NCI-H748 (cell line): ENCODE measurements at regions not wholly inside any gene's neighbourhood (a gene's known extent, or its start where the extent isn't known, plus 50 kb on each side); places are given as distances from the start of the nearest gene placed in this dataset.
"Not testable (repeated sequence)": the region's sequence is repeated elsewhere in the genome, so short reads cannot be mapped to it uniquely, and the experiment has no call there.

Experiments used
- DNase-seq: peaks from one replicate; lab custom pipeline; 2025; ENCODE audit not compliant: unreplicated experiment; lab: John Stamatoyannopoulos, UW

DNA sequence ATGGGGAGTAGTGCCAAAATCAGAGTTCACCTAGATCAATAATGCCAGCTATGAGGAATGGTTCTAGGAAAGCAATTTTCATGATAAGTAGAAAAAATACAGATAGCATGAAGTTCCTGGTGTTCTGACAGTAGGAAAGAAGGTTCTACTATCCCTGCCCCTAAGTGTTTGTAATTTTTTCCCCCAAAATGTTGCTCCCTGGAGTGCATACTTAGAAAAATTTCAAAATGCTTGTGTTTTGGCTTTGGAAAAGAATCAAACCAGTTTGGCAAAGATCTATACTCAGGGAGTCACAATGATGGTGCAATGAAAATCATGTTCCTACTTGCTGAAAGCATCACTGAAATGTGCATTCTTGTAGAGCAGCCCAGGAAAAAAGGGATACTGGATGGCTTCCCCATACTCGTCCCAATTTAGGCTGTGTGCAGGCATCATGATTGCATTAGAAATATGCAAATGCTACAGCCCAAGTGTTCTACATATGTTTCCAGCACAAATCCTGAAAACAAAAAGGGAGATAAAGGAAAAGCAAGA, 74.7 kb downstream of the LPAR4 start:
- no peak for DNase-seq

DNA sequence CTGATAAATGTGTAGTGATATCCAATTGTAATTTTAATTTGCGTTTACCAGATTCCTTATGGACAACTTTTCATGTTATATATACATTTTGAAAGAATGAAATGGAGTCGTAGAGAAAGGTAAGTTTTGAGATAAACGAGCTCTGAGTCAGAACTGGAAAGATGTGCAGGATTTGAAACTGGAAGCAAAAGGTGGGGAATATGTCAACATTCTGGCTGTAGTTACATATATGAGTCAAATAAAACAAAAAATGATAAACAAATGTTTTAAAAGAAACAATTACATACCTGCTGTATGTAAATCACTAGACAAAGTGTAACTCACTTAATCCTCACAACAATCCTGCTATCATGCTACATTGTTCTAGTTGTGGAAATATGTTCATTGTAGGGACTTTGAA, 84.0 kb downstream of the LPAR4 start:
- no peak for DNase-seq

DNA sequence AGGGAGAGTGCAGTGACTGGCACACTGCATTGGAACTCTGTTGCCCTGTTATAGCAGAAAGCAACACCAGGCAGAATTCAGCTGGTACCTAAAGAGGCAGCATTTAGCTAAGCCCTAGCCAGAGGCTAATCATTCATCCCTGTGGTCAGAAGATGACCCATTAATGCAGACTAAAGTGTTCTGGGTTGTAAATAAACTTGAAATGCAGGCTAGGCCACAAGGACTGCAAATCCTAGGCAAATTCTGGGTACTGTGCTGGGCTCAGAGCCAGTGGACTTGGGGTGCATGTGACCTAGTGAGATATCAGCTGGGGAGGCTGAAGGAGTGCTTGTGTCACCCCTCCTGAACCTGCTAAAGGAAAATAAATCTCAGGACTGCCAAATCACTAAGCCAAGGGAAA, 91.2 kb downstream of the LPAR4 start:
- DNase-seq, result no peak

DNA sequence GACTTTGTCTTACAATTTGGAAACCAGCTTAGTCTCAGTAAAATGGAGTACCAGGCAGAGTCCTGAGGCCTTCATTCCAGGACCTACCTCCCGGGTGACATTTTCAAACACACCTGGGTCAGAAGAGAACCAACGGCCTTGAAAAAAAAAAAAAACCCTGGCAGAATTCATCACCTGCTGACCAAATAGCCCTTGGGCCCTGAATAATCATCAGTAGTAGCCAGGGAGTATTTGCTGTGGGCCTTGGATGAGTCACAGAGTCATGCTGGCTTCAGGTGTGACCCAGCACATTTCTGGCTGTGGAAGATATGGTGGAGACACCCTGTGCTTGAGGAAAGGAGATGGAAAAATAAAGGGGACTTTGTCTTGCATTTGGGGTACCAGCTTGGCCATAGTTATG, 92.2 kb downstream of the LPAR4 start:
- no peak for DNase-seq

DNA sequence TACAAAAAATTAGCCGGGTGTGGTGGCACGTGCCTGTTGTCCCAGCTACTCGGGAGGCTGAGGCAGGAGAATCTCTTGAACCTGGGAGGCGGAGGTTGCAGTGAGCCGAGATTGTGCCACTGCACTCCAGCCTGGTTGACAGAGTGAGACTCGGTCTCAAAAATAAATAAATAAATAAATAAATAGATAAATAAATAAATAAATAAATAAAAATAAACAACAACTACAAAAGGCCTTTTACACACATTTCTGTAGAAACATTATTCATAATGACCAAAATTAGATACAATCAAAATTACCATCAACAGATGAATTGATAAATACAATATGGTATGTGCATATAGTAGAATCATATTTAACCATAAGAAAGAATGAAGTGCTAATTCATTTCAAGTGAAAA, 96.7 kb downstream of the LPAR4 start:
- DNase-seq, result not testable (repeated sequence)

DNA sequence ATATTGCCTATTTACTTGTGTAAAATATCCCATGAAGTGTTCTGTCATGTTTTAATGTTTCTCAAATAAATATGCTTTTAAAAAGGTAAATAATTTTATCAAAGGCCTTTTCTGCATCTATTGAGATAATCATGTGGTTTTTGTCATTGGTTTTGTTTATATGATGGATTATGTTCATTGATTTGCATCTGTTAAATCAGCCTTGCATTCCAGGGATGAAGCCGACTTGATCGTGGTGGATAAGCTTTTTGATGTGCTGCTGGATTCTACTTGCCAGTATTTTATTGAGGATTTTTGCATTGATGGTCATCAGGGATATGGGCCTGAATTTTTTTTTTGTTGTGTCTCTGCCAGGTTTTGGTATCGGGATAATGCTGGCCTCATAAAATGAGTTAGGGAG, 63.9 kb upstream of the P2RY10 start:
- DNase-seq, result not testable (repeated sequence)

DNA sequence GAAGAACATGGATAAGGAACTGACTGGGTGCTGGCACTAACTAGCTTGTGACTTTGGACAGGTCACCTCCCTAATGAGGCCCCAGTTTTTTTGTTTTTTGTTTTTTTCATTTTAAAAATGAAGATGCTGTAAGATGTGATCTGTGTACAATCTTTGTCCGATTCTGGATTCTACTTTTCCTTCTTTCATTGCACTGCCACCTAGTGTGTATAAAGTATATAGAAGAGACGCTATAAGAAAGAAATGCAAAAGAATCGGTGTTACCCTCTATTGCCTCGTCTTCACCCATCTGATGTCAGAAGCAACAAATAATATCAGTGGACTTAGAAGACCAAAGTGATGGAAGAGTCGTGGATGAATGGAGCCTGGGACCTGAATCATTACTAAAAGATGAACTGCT, 58.6 kb upstream of the P2RY10 start:
- DNase-seq, result peak; percentile 1
